Activated CD8-positive, alpha-beta memory T cell treated with anti-CD3 and anti-CD28 coated beads for 4 hours (primary cell): ENCODE measurements at regions not wholly inside any gene's neighbourhood (a gene's known extent, or its start where the extent isn't known, plus 50 kb on each side); places are given as distances from the start of the nearest gene placed in this dataset.
"Not testable (repeated sequence)": the region's sequence is repeated elsewhere in the genome, so short reads cannot be mapped to it uniquely, and the experiment has no call there.

Source experiments
- DNase-seq, 2 donors: peaks; one replicate each; pipeline ENCODE4 v3.0.0-alpha.2; 2020; ENCODE audit warnings: low read depth in 2 of 2

DNA sequence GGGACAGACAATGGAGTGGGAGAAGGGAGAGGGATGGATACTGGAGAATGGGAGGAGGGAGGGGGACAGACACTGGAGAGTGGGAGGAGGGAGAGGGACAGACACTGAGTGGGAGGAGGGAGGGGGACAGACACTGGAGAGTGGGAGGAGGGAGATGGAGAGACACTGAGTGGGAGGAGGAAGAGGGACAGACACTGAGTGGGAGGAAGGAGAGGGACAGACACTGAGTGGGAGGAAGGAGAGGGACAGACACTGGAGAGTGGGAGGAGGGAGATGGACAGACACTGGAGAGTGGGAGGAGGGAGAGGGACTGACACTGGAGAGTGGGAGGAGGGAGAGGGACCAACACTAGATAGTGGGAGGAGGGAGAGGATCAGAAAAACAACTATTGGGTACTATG is 426.7 kb upstream of the PMFBP1 start:
- DNase-seq, result no peak

DNA sequence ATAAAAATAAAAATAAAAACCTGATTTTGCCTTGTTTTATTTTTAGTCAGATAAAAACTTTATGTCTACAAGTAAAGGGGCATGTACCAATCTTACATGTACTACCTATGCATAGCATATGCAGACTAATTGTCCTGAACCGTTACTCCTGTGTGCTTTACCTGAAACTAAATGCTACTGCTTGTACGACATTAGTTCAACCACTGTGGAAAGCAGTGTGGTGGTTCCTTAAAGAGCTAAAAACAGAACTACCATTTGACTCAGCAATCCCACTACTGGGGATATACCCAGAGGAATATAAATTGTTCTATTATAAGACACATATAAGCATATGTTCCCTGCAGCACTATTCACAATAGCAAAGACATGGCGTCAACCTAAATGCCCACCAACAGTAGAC is 426.0 kb upstream of the PMFBP1 start:
- no peak for DNase-seq

DNA sequence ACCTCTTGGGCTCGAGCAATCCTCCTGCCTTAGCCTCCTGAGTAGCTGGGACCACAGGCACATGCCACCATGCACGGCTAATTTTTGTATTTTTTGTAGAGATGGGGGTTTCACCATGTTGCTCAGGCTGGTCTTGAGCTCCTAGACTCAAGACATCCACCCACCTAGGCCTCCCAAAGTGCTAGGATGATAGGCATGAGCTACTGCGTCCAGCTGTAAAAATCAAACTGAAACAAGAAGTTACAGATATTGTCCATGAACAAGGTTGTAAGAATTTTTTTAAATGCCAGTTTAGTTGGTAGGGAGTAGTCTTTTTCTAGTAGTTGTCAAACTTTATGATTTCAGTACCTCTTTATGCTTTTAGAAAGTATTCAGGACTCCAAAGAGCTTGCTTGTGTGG is 424.4 kb upstream of the PMFBP1 start:
- no peak for DNase-seq

DNA sequence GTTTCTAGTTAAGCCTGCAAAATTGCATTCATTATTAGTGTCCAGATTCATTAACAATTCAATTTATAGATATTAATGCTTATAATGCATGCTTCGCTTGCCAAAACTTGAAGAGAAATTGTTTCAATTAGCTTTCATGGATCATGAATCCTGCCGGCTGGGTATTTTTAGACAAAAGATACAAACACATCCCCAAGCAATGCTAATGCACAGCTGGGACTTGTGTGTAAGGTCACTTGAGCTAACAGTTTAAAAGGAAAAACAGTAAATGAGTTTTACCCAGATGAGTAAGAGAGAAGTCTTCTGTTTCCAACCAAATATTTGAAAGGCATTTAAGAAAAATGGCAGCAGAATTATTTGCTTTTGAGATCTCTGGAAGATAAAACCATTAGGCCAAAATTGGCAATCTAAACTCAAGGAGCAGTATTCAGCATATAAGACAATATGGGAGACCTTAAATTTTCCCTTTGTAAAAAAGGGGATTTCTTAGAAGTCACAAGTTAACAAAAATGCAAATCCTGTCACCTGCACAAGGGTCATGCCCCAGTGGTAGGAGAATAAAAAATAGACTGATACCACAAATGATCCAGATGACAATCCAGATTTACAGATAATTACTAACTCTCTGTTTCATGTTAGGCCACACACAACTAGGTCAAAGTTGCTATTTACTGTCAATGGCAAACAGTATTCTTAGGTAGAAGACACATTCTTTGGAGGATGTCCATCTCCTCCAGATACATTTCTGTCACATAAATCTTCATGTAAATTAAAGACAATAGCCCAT is 418.4 kb upstream of the PMFBP1 start:
- no peak for DNase-seq

DNA sequence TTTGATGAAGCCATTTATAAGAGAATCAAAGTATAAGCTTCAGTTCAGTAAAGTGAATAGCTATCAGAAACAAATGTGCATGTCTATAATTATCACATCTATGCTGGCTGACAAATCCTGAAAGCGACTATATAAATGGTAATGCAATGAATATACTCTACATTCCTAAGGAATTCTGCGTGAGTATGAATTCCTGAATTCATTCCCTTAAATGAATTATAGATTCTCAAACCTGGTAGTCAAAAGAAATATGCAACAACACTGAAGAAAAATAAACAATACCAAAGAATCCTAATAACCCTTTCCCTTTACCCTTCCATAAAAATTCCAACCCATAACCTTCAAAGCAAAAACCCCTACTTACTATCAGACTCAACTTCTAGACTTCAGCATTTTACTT is 416.6 kb upstream of the PMFBP1 start:
- no peak for DNase-seq

- not testable (repeated sequence) for DNase-seq
Observed at GRCh38 chr16:72578061-72578460, 406.1 kb upstream of the PMFBP1 start.

- DNase-seq, result no peak
Observed at GRCh38 chr16:72576189-72576588, 404.2 kb upstream of the PMFBP1 start.

DNA sequence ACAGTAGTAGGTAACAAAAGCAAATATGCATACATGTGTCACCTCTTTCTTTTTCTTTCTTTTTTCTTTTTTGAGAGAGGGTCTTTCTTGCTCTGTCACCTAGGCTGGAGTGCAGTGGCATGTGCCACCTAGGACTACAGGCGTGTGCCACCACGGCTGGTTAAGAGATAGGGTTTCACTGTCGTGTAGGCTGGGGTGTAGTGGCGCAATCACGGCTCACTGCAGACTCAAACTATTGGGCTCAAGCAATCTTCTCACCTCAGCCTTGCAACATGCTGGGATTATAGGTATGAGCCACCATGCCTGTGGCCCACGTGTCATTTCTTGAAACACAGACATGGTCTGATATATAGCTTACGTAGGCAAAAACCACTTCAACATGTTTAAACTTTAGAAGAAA is 397.7 kb upstream of the PMFBP1 start:
- DNase-seq, result no peak

DNA sequence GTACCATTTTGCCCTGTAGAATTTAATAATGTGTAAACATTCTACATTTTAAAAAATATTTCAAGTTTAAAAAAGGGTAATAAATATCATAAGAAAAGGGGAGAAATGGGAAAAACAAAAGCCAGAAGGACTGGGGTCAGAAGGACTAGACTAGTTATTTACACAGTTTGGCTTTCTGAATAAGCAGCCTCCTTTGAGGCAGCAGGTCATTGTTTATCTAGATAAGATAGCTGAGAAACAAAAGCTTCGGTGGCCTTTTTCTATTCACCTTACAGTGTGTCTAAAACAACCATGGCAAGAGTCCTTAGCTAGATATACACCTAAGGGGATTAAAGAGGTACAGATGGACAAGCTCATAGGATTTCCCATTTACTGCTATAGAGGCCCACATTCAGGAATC is 396.5 kb upstream of the PMFBP1 start:
- DNase-seq, result no peak

GRCh38 chr16:72566174-72566573 is 394.2 kb upstream of the PMFBP1 start:
- no peak for DNase-seq

DNA sequence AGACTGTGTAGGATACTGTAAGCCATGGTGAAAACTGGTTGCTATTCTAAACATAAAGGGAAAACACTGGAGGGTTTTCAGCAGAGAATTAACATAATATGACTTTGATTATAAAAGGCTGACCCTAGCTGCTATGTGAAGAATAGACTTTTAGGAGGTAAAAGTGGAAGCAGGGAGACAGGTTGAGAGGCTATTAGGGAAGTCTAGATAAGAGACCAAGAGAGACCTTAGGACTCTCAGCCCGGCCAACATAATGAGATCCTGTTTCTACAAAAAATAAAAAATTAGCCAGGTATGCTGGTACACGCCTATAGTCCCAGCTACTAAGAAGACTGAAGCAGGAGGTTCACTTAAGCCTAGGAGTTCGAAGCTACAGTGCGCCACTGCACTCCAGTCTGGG is 393.2 kb upstream of the PMFBP1 start:
- DNase-seq, result no peak

GRCh38 chr16:72560617-72561016 is 388.7 kb upstream of the PMFBP1 start:
- no peak for DNase-seq

- no peak for DNase-seq
Observed at GRCh38 chr16:72558501-72558900, 386.5 kb upstream of the PMFBP1 start.

DNA sequence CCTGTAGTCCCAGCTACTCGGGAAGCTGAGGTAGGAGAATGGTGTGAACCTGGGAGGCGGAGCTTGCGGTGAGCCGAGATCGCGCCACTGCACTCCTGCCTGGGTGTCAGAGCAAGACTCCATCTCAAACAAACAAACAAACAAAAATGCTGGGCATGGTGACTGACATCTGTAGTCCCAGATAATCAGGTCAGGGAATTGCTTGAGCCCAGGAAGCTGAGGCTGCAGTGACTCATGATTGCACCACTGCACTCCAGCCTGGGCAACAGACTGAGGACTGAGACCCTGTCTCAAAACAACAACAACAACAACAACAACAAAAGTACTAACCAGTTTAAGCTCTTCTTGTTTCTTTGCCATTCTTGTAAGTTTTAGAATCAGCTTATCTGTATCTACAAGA is 383.0 kb upstream of the PMFBP1 start:
- DNase-seq, result no peak

DNA sequence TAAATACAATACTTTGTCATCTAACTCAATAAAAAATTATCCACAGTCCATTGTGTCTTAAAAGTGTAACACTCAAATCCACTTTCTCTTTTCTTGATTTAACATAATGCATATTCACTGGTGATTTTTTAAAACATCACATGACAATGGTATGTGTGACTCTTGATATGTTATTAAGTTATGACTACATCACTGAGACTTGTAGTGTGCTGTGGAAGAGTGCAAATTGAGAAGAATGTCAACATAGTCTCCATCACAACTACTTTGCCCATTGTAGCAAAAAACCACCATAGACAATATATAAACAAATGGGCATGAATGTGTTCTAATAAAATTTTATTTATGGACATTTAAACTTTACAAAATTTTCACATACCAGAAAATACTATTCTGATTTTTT is 380.7 kb upstream of the PMFBP1 start:
- no peak for DNase-seq

DNA sequence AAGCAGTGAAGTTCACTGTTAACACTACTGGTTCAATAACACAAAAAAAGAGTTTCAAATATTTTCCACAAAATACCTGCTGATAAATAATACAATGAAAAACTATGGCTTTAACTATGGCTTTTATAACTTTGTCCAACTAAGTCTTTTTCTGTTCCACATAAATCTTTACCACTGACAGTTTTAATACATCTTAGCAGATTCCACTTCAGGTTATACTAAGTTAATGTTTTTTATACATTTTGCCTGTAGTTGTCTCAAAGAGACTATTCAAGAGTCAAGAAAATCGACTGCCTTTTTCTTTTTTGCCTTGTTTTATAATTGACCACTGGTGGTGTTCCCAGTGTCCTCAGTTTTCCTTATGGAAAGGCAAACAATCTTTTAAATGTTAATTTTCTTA is 379.7 kb upstream of the PMFBP1 start:
- no peak for DNase-seq

DNA sequence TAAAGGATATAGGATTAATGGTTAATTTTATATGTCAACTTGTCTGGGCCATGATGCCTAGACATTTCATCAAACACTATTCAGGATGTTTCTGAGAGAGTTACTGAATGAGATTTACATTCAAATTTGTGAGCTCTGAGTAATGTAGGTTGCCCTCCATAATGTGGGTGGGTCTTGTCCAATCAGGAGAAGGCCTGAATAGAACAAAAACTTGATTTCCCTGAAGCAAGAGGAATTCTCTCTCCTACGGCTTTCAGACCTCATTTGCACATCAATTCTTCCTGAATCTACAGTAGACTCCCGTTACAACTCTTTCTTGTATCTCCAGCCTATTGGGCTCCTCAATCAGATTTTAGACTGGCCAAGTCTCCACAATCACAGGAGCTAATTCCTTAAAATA is 377.9 kb upstream of the PMFBP1 start:
- no peak for DNase-seq

- no peak for DNase-seq
Observed at GRCh38 chr16:72542102-72542501, 370.1 kb upstream of the PMFBP1 start.

DNA sequence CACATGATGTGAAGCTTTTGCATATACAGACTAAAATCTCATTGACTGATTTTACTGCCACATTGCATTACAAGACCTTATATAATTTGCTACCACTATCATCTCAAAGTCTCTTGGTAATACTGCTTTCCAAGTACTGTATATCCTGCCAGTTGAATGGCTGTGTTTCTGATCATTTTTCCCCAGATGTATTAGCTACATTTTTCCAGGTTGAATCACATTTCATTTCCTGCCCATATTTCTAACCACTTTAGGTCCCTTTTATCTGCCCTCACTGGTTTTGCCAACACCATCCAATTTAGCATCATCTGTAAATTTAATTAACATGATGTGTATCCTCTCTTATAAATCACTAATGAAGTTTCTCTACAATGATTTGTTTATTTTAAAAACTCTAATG is 365.7 kb upstream of the PMFBP1 start:
- DNase-seq, result no peak

GRCh38 chr16:72536723-72537435 is 364.9 kb upstream of the PMFBP1 start:
- no peak for DNase-seq

- DNase-seq, result no peak
Observed at GRCh38 chr16:72532906-72533410, 361.0 kb upstream of the PMFBP1 start.

GRCh38 chr16:72530434-72530833 is 358.5 kb upstream of the PMFBP1 start:
- no peak for DNase-seq

DNA sequence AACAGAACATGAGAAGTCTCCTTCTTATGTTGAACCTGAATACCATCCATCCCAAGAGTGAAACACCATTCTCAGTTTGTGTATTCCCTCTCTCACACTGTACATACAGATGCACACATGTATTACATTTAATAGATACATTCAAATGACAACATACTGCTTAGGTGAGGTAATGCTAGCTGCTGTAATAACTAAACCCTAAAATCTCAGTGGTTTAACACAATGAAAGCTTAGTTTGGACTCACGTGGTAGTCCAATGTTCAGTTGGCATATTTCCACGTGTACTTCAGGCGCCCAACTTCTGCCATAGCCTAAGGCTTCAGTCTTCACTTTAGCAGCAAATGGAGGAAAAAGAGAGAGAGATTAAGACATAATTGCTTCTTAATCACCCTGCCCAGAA is 351.1 kb upstream of the PMFBP1 start:
- no peak for DNase-seq
